HG02798 (cell line): ENCODE measurements at regions not wholly inside any gene's neighbourhood (a gene's known extent, or its start where the extent isn't known, plus 50 kb on each side); places are given as distances from the start of the nearest gene placed in this dataset.

Experiments
- ATAC-seq: cut with Tn5 transposase; IDR thresholded peaks from one replicate; pipeline ENCODE4 v1.9.1; 2021; ENCODE audit warnings: mild to moderate bottlenecking; ENCODE audit not compliant: unreplicated experiment, poor library complexity

GRCh38 chr4:58723954-58724353, 1613.8 kb upstream of the IGFBP7 start:
- no peak for ATAC-seq

GRCh38 chr4:58711039-58711438, 1600.9 kb upstream of the IGFBP7 start:
- ATAC-seq, result no peak

DNA sequence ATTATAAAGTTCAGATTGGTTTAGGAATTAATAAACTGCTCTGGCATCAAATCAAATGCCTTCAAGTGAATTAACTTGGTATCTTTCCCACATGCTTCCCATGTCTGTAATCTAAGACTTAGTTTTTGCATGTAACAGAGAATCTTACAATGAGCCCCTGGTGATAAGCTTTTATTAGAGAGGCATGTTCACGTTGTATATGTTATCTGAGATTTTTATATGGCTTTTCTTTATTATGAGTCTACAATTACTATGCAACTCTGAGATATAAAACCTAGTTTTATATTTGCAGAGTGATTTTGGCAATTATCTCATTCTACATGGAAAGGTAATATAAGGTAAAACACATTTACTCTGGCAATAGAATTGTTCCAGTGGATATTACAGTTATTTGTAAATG, 1578.4 kb upstream of the IGFBP7 start:
- ATAC-seq, result no peak

DNA sequence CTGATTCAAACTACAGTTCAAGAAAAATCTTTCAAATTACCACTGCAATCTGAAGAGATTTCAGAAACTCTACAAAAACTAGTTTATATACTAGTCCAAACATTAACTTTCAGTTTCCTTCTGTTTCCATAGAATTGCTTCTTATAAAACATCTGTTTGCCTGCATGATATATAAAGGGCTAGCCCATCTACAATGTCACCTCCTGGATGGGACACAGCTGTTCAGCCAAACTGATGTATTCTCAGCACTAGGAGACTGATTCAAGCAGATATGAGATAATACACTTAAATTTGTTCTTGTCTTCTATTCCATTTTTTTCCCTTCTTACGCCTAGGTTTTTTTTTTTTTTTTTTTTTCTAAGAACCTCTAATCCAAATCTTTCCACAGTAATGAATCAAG, 1569.7 kb upstream of the IGFBP7 start:
- no peak for ATAC-seq

GRCh38 chr4:58679051-58679450, 1568.9 kb upstream of the IGFBP7 start:
- no peak for ATAC-seq

GRCh38 chr4:58669783-58670182, 1559.6 kb upstream of the IGFBP7 start:
- no peak for ATAC-seq

- no peak for ATAC-seq
Observed at GRCh38 chr4:58665649-58666048, 1555.5 kb upstream of the IGFBP7 start.

- no peak for ATAC-seq
Observed at GRCh38 chr4:58658701-58659100, 1548.5 kb upstream of the IGFBP7 start.

GRCh38 chr4:58653251-58653650, 1543.1 kb upstream of the IGFBP7 start:
- ATAC-seq, result no peak

DNA sequence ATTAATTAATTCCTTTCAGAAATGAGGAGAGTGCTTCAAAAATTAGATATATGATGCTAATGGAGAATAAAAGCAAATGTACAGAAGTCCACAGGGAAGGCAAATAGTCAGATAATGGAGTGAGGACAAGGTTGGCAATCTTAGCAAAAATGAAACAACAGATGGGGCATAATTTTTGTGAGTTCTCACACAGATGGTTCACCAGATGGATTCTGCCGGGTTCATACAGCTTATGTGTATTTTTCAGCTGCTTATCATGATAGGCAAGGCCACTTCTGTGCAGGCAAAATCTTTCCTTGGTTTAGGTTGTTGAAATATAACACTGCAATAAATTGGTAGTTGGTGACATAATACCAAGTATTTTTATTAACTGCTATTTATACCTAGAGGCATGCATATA, 1539.0 kb upstream of the IGFBP7 start:
- no peak for ATAC-seq

DNA sequence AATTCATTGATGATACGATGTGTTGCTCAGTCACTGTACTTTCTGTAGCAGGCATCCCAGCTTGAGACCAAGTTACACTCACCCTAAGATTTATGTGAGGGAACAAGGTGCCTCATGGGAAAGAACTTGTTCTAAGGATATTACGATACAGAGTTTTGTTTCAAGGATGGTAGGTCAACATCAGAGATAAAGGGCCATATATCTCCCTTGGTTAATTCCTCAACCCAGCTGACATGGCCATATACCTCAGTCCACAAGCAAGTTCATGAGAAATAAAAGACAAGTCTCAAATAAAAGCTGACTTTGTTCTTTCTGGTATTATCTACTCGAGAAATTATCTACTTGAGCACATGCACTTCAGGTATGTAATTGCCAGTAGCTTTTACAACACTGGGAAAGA, 1535.9 kb upstream of the IGFBP7 start:
- no peak for ATAC-seq

DNA sequence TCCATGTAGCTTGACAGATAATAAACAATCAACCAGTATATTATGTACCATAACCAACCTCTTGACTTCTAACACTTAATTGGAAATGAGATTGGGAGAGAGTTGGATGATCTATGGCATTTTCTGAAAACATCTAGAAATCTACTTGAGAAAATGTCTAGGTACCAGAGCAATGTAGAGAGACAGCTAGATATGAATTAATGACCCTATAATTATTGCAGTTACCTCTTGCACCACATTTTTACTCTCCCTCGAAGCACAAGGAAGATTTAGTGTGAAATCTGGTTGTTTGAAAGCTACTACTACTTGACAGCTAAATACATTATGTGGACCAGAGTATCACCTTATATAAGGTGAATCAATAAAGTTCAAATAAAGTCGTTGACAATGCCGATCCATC, 1534.4 kb upstream of the IGFBP7 start:
- ATAC-seq, result no peak

DNA sequence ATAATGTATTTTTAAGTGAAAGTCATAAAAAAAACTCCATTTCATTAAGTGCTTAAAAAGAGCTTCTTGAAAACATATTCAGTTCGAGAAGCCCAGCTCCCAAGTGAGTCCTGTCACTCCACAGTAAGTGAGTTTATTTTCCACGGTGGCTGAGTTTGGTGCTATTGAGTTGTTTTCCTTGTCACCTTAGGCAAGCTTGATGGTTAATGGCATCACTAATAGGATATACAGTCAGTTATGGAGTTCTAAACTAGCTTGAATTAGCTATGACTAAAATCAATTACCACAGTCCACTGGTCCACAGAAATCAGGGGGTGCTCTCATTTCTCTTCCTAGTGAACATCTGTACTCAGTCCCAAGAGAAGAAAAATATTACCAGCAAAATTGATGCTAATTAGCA, 1526.2 kb upstream of the IGFBP7 start:
- ATAC-seq, result no peak

DNA sequence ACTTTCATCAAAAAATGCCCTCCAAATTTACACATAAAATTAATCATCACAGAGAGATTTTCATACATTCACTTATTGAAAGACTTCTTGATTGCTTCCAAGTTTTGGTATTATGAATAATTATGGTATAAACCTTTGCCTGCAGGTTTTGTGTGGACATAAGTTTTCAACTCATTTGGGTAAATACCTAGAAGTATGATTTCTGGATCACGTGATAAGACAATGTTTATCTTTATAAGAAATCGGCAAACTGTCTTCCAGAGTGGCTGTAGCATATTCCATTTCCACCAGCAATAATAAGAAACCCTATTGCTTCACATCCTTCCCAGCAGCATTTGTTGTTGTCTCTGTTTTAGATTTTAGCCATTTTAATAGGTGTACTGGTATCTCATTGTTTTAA, 1507.0 kb upstream of the IGFBP7 start:
- no peak for ATAC-seq

GRCh38 chr4:58611012-58611411, 1500.8 kb upstream of the IGFBP7 start:
- no peak for ATAC-seq

DNA sequence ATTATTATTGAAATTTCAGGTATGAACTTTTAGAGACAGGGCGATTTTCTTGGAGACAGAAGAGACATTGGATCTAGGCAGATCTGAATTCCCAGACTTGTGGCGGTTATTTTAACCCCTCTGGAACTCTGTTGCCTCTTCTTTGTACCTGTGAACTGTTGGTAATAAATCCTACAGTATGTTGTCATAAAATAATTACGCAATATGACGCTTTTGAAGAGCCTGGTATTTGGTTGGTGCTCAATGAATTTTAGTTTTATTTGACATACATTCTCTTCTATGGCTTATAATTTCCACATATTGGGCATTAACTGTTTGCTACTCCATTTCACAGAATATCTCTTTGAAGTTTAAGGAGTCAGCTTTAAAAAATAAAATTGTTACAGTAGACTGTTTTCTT, 1496.1 kb upstream of the IGFBP7 start:
- ATAC-seq, result no peak

- no peak for ATAC-seq
Observed at GRCh38 chr4:58603951-58604350, 1493.8 kb upstream of the IGFBP7 start.

GRCh38 chr4:58602731-58603359, 1492.7 kb upstream of the IGFBP7 start:
- no peak for ATAC-seq

DNA sequence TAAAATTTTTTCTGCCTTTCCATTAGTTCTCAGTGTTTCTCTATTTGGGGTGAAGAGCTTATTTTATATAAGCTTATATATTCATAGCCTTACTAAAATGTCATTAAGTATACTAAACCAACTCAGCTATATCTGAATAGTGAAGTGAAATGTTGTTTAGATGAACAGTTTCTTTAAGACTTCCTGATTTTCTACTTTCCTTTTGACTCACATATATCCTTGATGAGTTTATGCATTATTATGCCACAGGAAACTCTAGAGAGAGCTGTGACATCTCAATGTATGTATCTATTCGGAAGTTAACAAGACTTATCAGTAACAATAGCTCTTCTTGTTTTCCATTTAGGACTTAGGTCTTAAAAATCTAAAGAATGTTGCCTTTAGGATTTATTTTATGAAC, 1491.8 kb upstream of the IGFBP7 start:
- ATAC-seq, result no peak

DNA sequence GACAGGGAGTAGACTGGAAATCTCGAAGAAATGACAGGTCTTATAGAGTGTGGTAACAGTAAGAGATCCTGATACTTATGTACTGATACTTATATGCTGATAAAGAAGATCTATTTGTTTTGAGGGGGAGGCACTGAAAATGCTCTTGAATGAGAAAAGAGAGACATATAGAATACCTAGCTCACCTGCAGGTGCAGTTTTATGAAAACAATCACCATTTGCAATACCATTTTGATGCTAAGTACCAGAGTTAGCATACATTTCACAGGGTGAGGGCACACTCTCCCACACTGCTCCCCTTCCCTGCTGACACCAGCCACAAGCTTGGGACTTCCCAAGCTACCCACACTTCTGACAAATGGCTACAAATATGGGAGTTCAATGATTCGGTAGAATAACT, 1490.1 kb upstream of the IGFBP7 start:
- ATAC-seq, result no peak

- ATAC-seq, result no peak
Observed at GRCh38 chr4:58590722-58591121, 1480.5 kb upstream of the IGFBP7 start.

DNA sequence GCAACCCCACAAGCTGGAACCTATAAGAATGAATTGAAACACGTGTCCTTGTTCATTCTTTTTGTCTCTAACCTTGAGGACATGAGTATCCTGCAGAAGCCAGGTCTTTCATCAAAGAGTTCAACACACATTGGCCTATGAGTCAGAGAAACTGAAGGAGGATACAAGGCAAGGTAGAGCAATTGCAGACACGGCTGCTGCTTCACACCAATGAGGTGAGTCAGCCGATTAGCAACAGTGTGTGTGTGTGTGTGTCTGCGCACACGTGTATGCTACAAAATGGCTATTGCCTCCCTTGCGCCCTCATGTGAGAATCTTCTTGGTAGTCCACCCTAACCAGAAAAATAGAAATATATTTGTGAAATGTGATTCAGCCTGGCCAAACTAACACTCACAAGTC, 1477.7 kb upstream of the IGFBP7 start:
- ATAC-seq, result no peak

- ATAC-seq, result no peak
Observed at GRCh38 chr4:58566260-58566659, 1456.1 kb upstream of the IGFBP7 start.
